ENCODE measurements at regions not wholly inside any gene's neighbourhood (a gene's known extent, or its start where the extent isn't known, plus 50 kb on each side); places are given as distances from the start of the nearest gene placed in this dataset.

DNA sequence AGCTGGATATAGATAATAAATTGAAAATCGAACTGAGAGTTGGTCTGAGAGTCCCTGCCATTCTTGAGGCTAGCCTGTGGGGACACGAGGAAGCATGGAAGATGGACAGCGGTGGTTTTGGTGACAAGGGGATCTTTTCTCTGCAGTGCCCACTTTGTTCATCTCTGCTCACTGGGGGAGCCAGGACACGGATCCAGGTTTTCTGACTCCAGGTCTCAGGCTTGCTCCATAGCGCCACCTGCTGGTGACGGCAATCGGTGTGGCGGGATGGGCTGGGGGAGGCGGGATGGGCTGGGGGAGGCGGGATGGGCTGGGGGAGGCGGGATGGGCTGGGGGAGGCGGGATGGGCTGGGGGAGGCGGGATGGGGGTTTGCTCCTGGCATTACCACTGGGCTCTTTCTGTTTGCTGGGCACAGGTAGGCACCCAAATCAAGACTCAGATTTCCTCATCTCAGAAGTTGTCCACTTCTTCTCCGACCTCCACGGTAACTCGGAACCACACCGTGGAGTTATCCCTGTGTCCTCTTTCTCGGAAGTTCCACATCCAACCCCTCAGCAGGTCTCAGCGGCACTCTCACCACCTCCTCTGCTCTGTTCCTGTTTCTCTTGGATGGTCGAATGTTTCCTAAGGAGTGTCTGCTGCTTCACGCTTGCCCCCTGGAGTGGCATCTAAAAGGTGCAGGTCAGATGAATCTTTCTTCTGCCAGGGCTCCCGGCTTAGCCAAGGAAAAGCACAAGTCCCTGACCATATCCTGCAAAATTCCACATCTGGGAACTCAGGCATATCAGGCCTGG lies 142.4 kb downstream of the CYLD start:
- Histone ChIP-seq H3K27me3 (ENCODE audit: low read length) (no peaks in the 10 kb centered on the region), H3K79me2 (ENCODE audit: low read length) (no peaks in the 10 kb centered on the region), H4K20me1 (ENCODE audit: insufficient read depth, low read depth, low read length) (no peaks in the 10 kb centered on the region), H3K9ac (ENCODE audit: low read length) (no peak overlapping the region), H2AFZ (ENCODE audit: low read length) (no peak overlapping the region), H3K27ac (ENCODE audit: low read length) (no peak overlapping the region), H3K4me1 (ENCODE audit: low read length) (no peaks in the 10 kb centered on the region), H3K9me2 (replicated peaks; ENCODE audit: insufficient read depth, low read length) (no peaks in the 10 kb centered on the region), H3K36me3 (ENCODE audit: insufficient read depth, low read length) (no peaks in the 10 kb centered on the region), H3K4me2 (ENCODE audit: low read depth, low read length, poor library complexity, severe bottlenecking) (no peak overlapping the region), H3K4me3 (ENCODE audit: low read length) (no peak overlapping the region), H3K9me3 (ENCODE audit: low read length) (no peaks in the 10 kb centered on the region)
- DNase-seq, result peak; percentile 67

DNA sequence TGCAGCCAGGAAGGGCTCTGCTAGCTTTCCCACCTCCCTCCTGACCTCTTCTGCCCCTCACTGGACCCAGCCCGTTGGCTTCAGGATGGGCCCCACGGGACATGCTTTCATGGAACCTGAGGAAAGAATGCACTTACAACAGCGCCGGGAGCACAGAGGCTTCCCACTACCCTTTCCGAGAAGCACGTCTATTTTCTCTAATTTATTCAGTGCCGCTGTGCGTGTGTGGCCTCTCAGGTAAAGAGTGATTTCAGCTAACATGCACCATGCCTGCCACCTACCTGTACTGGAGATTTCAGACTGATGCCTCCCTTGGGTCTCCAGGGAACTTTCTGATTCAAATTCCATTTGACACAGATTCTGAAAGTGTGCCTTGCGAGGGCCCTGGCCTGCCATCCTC lies 140.1 kb downstream of the CYLD start:
- H3K9me2 ChIP-seq (replicated peaks; ENCODE audit: insufficient read depth, low read length), result no peaks in the 10 kb centered on the region
- no peak overlapping the region for H3K4me2 ChIP-seq (ENCODE audit: low read depth, low read length, poor library complexity, severe bottlenecking)
- no peaks in the 10 kb centered on the region for H3K36me3 ChIP-seq (ENCODE audit: insufficient read depth, low read length)
- H3K9ac ChIP-seq (ENCODE audit: low read length), result no peak overlapping the region
- no peaks in the 10 kb centered on the region for H3K27me3 ChIP-seq (ENCODE audit: low read length)
- no peaks in the 10 kb centered on the region for H3K79me2 ChIP-seq (ENCODE audit: low read length)
- H3K9me3 ChIP-seq (ENCODE audit: low read length), result no peaks in the 10 kb centered on the region
- H3K27ac ChIP-seq (ENCODE audit: low read length), result no peak overlapping the region
- no peak overlapping the region for H3K4me3 ChIP-seq (ENCODE audit: low read length)
- H2AFZ ChIP-seq (ENCODE audit: low read length), result no peak overlapping the region
- DNase-seq, result no peak
- H4K20me1 ChIP-seq (ENCODE audit: insufficient read depth, low read depth, low read length), result no peaks in the 10 kb centered on the region
- H3K4me1 ChIP-seq (ENCODE audit: low read length), result no peaks in the 10 kb centered on the region

DNA sequence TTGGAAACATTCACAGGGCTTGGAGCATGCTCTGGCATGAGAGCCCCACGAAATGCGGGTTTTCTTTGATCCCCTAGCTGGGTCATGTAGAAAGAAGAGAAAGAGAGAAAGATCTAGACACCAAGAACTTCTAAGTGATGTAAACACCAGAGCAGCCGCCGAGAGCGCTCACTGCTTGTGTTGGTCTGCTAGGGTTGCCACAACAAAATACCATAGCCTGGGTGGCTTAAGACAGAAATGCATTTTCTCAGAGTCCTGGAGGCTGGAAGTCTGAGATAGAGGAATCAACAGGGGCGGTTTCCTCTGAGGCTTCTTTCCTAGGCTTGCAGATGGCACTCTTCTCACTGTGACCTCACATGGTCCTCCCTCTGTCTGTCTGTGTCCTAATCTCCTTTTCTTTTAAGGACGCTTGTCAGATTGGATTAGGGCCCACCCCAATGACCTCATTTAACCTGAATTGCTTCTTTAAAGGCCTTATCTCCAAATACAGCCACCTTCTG lies 139.5 kb downstream of the CYLD start:
- Histone ChIP-seq H3K4me1 (ENCODE audit: low read length) (no peaks in the 10 kb centered on the region), H3K9ac (ENCODE audit: low read length) (no peak overlapping the region), H3K4me2 (ENCODE audit: low read depth, low read length, poor library complexity, severe bottlenecking) (no peak overlapping the region), H4K20me1 (ENCODE audit: insufficient read depth, low read depth, low read length) (no peaks in the 10 kb centered on the region), H3K9me2 (replicated peaks; ENCODE audit: insufficient read depth, low read length) (no peaks in the 10 kb centered on the region), H3K27me3 (ENCODE audit: low read length) (no peaks in the 10 kb centered on the region), H3K4me3 (ENCODE audit: low read length) (no peak overlapping the region), H2AFZ (ENCODE audit: low read length) (no peak overlapping the region), H3K79me2 (ENCODE audit: low read length) (no peaks in the 10 kb centered on the region), H3K9me3 (ENCODE audit: low read length) (no peaks in the 10 kb centered on the region), H3K36me3 (ENCODE audit: insufficient read depth, low read length) (no peaks in the 10 kb centered on the region), H3K27ac (ENCODE audit: low read length) (no peak overlapping the region)
- no peak for DNase-seq

DNA sequence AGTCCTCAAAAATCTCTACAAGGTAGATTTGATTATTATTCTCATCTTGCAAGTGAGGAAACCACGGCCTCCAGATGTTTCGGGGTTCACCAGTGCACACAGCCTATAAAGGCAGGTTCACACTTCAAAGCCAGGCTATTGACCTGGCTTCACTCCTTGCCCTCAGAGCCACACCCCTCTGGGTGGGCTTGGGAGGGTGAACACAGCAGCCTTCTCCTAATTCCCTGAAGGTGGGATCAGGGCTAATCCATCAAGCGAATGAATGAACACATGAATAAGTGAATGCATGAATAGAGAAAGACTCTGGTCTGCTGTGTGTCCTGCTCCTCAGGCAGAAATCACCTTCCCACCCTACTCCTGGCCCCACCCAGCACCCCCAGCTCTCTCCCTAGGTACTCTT lies 139.0 kb downstream of the CYLD start:
- Histone ChIP-seq H3K27me3 (ENCODE audit: low read length) (no peaks in the 10 kb centered on the region), H4K20me1 (ENCODE audit: insufficient read depth, low read depth, low read length) (no peaks in the 10 kb centered on the region), H3K4me3 (ENCODE audit: low read length) (no peak overlapping the region), H3K4me1 (ENCODE audit: low read length) (no peaks in the 10 kb centered on the region), H3K27ac (ENCODE audit: low read length) (no peak overlapping the region), H3K79me2 (ENCODE audit: low read length) (no peaks in the 10 kb centered on the region), H3K9me3 (ENCODE audit: low read length) (no peaks in the 10 kb centered on the region), H3K9ac (ENCODE audit: low read length) (no peak overlapping the region), H3K4me2 (ENCODE audit: low read depth, low read length, poor library complexity, severe bottlenecking) (no peak overlapping the region), H3K9me2 (replicated peaks; ENCODE audit: insufficient read depth, low read length) (no peaks in the 10 kb centered on the region), H2AFZ (ENCODE audit: low read length) (no peak overlapping the region), H3K36me3 (ENCODE audit: insufficient read depth, low read length) (no peaks in the 10 kb centered on the region)
- DNase-seq, result no peak

DNA sequence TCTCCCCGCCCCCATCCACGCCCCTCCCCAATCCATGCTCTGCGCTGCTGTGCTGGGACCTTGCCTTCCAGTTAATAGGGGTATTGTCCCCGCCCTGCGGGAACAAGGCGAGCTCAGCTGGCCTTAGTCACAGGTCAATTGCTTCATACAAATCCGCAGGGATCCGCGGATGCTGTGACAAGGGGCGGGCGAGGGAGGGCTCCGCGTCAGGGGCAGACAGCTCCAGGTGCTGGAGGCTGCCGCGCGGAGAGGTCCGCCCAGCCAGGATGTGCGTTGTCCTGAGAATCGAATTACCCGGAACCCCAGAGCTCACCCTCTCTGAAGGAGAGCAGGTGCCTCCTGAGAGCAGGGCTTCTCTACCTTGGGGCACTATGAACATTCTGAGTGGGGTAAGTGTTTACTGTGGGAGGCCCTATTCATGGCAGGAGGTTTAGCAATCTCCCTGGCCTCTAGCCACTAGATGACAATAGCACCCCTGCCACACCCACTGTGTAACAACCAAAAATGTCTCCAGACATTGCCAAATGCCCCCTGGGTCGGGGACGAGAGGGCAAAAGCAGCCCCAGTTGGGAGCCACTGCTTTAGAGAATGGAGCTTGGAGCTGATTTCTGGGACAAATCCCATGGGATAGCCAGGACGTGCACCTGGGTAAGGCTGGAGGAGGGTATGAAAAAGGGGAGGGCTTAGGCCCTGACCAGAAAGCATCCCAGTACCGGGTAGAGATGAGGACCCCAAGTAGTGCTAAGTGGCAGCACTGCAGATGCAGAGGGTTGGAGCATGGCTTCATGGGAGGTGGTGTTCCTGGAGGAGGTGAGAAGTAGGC lies 138.2 kb downstream of the CYLD start:
- Histone ChIP-seq H3K27me3 (ENCODE audit: low read length) (no peaks in the 10 kb centered on the region), H3K4me2 (ENCODE audit: low read depth, low read length, poor library complexity, severe bottlenecking) (no peak overlapping the region), H3K36me3 (ENCODE audit: insufficient read depth, low read length) (no peaks in the 10 kb centered on the region), H3K4me1 (ENCODE audit: low read length) (no peaks in the 10 kb centered on the region), H2AFZ (ENCODE audit: low read length) (no peak overlapping the region), H3K79me2 (ENCODE audit: low read length) (no peaks in the 10 kb centered on the region), H4K20me1 (ENCODE audit: insufficient read depth, low read depth, low read length) (no peaks in the 10 kb centered on the region), H3K27ac (ENCODE audit: low read length) (no peak overlapping the region), H3K9me2 (replicated peaks; ENCODE audit: insufficient read depth, low read length) (no peaks in the 10 kb centered on the region), H3K4me3 (ENCODE audit: low read length) (no peak overlapping the region), H3K9ac (ENCODE audit: low read length) (no peak overlapping the region), H3K9me3 (ENCODE audit: low read length) (no peaks in the 10 kb centered on the region)
- no peak for DNase-seq

DNA sequence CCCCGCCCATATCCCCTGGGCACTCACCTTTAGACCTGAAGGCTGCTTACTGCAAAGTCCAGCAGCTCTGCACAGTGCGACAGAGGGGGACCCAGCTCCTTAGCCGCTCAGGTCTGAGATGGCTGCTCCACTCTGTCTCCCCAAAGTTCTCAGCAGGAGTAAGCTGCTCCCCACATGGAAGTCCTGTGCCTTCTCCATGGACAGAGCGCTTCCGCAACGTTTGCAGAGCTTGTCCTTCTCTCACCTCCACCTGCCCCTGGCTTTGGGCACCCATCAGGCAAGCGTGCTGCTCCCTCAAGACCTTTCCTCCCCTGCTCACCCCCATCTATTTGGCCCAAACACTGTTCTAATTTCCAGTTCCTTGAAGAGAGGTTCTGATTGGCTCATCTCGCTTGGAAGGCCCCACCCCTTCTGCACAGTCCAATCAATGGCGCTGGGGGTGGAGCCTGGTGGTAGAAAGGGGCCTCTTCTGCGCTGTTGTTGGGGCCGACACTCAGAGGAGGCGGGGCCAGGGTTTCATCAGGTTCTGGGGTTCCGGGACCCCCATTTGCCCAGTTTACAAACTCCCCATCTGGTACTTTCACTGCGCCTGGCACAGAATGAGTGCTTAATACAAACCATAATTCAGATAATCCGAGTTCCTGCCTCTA lies 137.2 kb downstream of the CYLD start:
- Histone ChIP-seq H3K36me3 (ENCODE audit: insufficient read depth, low read length) (no peaks in the 10 kb centered on the region), H3K9me3 (ENCODE audit: low read length) (no peaks in the 10 kb centered on the region), H4K20me1 (ENCODE audit: insufficient read depth, low read depth, low read length) (no peaks in the 10 kb centered on the region), H3K4me2 (ENCODE audit: low read depth, low read length, poor library complexity, severe bottlenecking) (no peak overlapping the region), H3K9me2 (replicated peaks; ENCODE audit: insufficient read depth, low read length) (no peaks in the 10 kb centered on the region), H3K4me1 (ENCODE audit: low read length) (no peaks in the 10 kb centered on the region), H3K4me3 (ENCODE audit: low read length) (no peak overlapping the region), H3K9ac (ENCODE audit: low read length) (no peak overlapping the region), H3K27me3 (ENCODE audit: low read length) (no peaks in the 10 kb centered on the region), H3K27ac (ENCODE audit: low read length) (no peak overlapping the region), H3K79me2 (ENCODE audit: low read length) (no peaks in the 10 kb centered on the region), H2AFZ (ENCODE audit: low read length) (no peak overlapping the region)
- no peak for DNase-seq

DNA sequence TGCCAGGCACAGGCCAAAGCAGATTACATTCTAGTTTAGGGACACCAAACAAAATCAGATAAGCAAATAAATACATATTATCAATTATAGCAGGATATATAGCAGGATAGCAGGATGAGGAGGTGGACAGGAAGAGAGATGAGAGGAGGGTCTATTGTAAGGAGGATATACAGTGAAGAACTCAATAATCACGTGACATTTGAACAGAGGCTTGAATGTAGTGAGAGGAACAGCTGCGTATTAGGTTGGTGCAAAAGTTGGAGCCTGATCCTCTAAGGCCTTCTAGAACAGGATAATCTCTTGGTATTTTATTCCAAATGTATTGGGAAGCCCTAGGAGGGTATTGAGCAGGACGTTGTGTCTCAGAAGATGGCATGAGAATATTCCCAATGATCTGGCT lies 136.7 kb downstream of the CYLD start:
- H2AFZ ChIP-seq (ENCODE audit: low read length), result no peak overlapping the region
- no peaks in the 10 kb centered on the region for H3K9me3 ChIP-seq (ENCODE audit: low read length)
- no peaks in the 10 kb centered on the region for H3K9me2 ChIP-seq (replicated peaks; ENCODE audit: insufficient read depth, low read length)
- no peak overlapping the region for H3K27ac ChIP-seq (ENCODE audit: low read length)
- H3K79me2 ChIP-seq (ENCODE audit: low read length), result no peaks in the 10 kb centered on the region
- no peak overlapping the region for H3K4me2 ChIP-seq (ENCODE audit: low read depth, low read length, poor library complexity, severe bottlenecking)
- DNase-seq, result no peak
- H3K4me1 ChIP-seq (ENCODE audit: low read length), result no peaks in the 10 kb centered on the region
- H3K9ac ChIP-seq (ENCODE audit: low read length), result no peak overlapping the region
- no peak overlapping the region for H3K4me3 ChIP-seq (ENCODE audit: low read length)
- H3K36me3 ChIP-seq (ENCODE audit: insufficient read depth, low read length), result no peaks in the 10 kb centered on the region
- H4K20me1 ChIP-seq (ENCODE audit: insufficient read depth, low read depth, low read length), result no peaks in the 10 kb centered on the region
- no peaks in the 10 kb centered on the region for H3K27me3 ChIP-seq (ENCODE audit: low read length)

DNA sequence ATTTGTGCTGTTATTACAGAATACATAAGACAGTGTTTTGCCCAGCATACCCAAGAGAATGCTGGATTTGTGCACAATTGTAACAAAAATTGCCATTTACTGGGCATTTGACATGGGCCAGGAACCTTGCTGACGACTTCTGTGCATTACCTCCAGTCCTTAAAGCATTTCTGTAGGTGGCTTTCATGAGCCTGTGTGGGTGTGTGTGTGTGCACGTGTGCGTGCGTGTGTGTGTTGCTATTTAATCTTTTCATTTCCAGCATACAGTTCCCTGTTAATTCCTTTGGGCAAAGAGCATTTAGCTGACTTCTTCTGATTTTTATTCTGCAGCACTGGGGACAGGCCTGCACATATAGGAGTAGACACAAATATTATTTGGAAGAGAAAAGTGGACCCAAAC lies 134.4 kb downstream of the CYLD start:
- Histone ChIP-seq H3K4me3 (ENCODE audit: low read length) (no peak overlapping the region), H3K9me3 (ENCODE audit: low read length) (no peaks in the 10 kb centered on the region), H3K4me2 (ENCODE audit: low read depth, low read length, poor library complexity, severe bottlenecking) (no peak overlapping the region), H3K9ac (ENCODE audit: low read length) (no peak overlapping the region), H3K27me3 (ENCODE audit: low read length) (no peaks in the 10 kb centered on the region), H3K4me1 (ENCODE audit: low read length) (no peaks in the 10 kb centered on the region), H4K20me1 (ENCODE audit: insufficient read depth, low read depth, low read length) (no peaks in the 10 kb centered on the region), H3K9me2 (replicated peaks; ENCODE audit: insufficient read depth, low read length) (no peaks in the 10 kb centered on the region), H3K27ac (ENCODE audit: low read length) (no peak overlapping the region), H3K36me3 (ENCODE audit: insufficient read depth, low read length) (no peaks in the 10 kb centered on the region), H2AFZ (ENCODE audit: low read length) (no peak overlapping the region), H3K79me2 (ENCODE audit: low read length) (no peaks in the 10 kb centered on the region)
- no peak for DNase-seq

Measured in Karpas-422 (cell line).